PC-9 (cell line): ENCODE measurements at regions not wholly inside any gene's neighbourhood (a gene's known extent, or its start where the extent isn't known, plus 50 kb on each side); places are given as distances from the start of the nearest gene placed in this dataset.

Source experiments
- BruUV-seq: library from RNA; stranded (reverse); fragments of 400-500 nt; replicated peaks from 2 replicates; lab custom pipeline; 2021; lab: Mats Ljungman, UMichigan
- CTCF ChIA-PET: fragments of 300-600 bp; sonication (Branson Sonifier 250); formaldehyde crosslinking; loops from one replicate; lab custom pipeline; 2022; ENCODE audit warnings: antibody characterized with exemption; lab: Charles Lee
- POLR2A ChIA-PET: fragments of 300-600 bp; sonication (Branson Sonifier 250); formaldehyde crosslinking; loops from one replicate; lab custom pipeline; 2022; ENCODE audit warnings: antibody characterized with exemption; ENCODE audit not compliant: unreplicated experiment; lab: Charles Lee
- DNase-seq, 2 experiments: peaks; one replicate each; pipeline versions ENCODE4 v3.0.0 to v3.0.0-alpha.2; 2015 to 2022; ENCODE audit warnings: mixed read lengths in 1 of 2
- H2AFZ ChIP-seq: fragments of 200-600 bp; sonication (generic); 2 replicates; pipeline ENCODE4 v1.8.1; 2017; ENCODE audit warnings: antibody characterized with exemption
- H3F3A ChIP-seq: fragments of 200-600 bp; sonication (generic); 2 replicates; pipeline ENCODE4 v1.8.1; 2017; ENCODE audit warnings: antibody characterized with exemption, mild to moderate bottlenecking, low read depth; ENCODE audit not compliant: insufficient read depth
- H3K27ac ChIP-seq: fragments of 200-600 bp; sonication (generic); 2 replicates; pipeline ENCODE4 v1.6.1; 2016; ENCODE audit warnings: mixed run types
- H3K27me3 ChIP-seq: fragments of 200-600 bp; sonication (generic); 2 replicates; pipeline ENCODE4 v1.6.1; 2016; ENCODE audit warnings: low read depth, mixed run types; ENCODE audit not compliant: insufficient read depth
- H3K36me3 ChIP-seq: fragments of 200-600 bp; sonication (generic); 2 replicates; pipeline ENCODE4 v1.6.1; 2016; ENCODE audit warnings: low read depth, mixed run types
- H3K4me1 ChIP-seq: fragments of 200-600 bp; sonication (generic); replicated peaks from 2 replicates; pipeline ENCODE4 v1.6.1; 2016; ENCODE audit warnings: mixed run types; ENCODE audit not compliant: insufficient read depth
- H3K4me2 ChIP-seq: fragments of 200-600 bp; sonication (generic); 2 replicates; pipeline ENCODE4 v1.6.1; 2017; ENCODE audit warnings: mixed run types
- H3K4me3 ChIP-seq: fragments of 200-600 bp; sonication (generic); 2 replicates; pipeline ENCODE4 v1.6.1; 2016; ENCODE audit warnings: mixed run types
- H3K79me2 ChIP-seq: fragments of 200-600 bp; sonication (generic); 2 replicates; pipeline ENCODE4 v1.6.1; 2017; ENCODE audit warnings: low read depth, mixed run types
- H3K9me2 ChIP-seq: fragments of 200-600 bp; sonication (generic); 2 replicates; pipeline ENCODE4 v1.8.1; 2017; ENCODE audit warnings: mild to moderate bottlenecking; ENCODE audit not compliant: insufficient read depth
- H3K9me3 ChIP-seq: fragments of 200-600 bp; sonication (generic); 2 replicates; pipeline ENCODE4 v1.8.1; 2016; ENCODE audit warnings: low read depth; ENCODE audit not compliant: insufficient read depth
- H4K20me1 ChIP-seq: fragments of 200-600 bp; sonication (generic); 2 replicates; pipeline ENCODE4 v1.8.1; 2017; ENCODE audit not compliant: insufficient read depth
- EZH2 ChIP-seq: fragments of 200-600 bp; sonication (generic); IDR thresholded peaks from 2 replicates; pipeline ENCODE4 v1.8.0; 2017; ENCODE audit warnings: antibody characterized with exemption, low read depth
- intact Hi-C: fragments of 100-400 bp; cut with micrococcal nuclease; formaldehyde crosslinking; loops from one replicate; pipeline ENCODE4 v1.10.0; 2022; ENCODE audit not compliant: unreplicated experiment
- TF ChIP-seq, protein P1 (sequence below): fragments of 200-600 bp; sonication (generic); conservative IDR thresholded peaks from 2 replicates; pipeline ENCODE4 v1.6.1; 2017; ENCODE audit warnings: mixed run types, antibody characterized with exemption, mild to moderate bottlenecking, moderate library complexity

DNA sequence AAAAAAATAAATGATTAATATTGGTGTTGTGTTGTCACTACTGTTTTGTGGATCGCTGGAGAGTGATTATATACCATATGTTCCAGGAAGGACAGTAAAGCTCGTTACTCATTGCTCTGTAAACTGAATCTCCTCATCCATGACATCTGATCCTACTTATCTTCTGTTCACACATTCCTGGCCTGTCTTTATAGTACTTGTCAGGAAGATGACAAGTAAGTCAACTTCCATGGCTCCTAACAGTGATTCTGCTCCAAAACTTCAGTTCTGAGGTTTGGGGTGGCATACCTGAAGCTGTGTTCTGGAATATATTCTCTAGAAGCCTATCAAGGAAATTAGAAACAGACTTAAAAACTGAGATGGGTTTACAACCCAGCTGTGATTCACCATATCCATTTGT lies 288.9 kb downstream of the ZBBX start:
- Histone ChIP-seq H3K4me2 (no peak overlapping the region), H3K4me3 (no peak overlapping the region), H3K9me2 (no peaks in the 10 kb centered on the region; the same call in 1 of the 2 replicates), H3K79me2 (no peaks in the 10 kb centered on the region), H2AFZ (no peak overlapping the region), H3K36me3 (no peaks in the 10 kb centered on the region), H3F3A (no peaks in the 10 kb centered on the region), H3K27ac (no peak overlapping the region), H4K20me1 (no peaks in the 10 kb centered on the region), H3K4me1 (no peaks in the 10 kb centered on the region), H3K27me3 (no peaks in the 10 kb centered on the region), H3K9me3 (no peaks in the 10 kb centered on the region)
- no TSS peak for BruUV-seq
- DNase-seq = no peak
- ChIA-PET POLR2A (interaction anchor here (0.6 kb wide), 1 partner anchor 76 kb away, joined by 5 read pairs; no protein-coding TSS in a partner anchor), CTCF (no interaction called here)
- intact Hi-C loops = no loop called here
- TF ChIP-seq, protein P1, sequence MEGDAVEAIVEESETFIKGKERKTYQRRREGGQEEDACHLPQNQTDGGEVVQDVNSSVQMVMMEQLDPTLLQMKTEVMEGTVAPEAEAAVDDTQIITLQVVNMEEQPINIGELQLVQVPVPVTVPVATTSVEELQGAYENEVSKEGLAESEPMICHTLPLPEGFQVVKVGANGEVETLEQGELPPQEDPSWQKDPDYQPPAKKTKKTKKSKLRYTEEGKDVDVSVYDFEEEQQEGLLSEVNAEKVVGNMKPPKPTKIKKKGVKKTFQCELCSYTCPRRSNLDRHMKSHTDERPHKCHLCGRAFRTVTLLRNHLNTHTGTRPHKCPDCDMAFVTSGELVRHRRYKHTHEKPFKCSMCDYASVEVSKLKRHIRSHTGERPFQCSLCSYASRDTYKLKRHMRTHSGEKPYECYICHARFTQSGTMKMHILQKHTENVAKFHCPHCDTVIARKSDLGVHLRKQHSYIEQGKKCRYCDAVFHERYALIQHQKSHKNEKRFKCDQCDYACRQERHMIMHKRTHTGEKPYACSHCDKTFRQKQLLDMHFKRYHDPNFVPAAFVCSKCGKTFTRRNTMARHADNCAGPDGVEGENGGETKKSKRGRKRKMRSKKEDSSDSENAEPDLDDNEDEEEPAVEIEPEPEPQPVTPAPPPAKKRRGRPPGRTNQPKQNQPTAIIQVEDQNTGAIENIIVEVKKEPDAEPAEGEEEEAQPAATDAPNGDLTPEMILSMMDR = no peak
- no peak for TF ChIP-seq EZH2

DNA sequence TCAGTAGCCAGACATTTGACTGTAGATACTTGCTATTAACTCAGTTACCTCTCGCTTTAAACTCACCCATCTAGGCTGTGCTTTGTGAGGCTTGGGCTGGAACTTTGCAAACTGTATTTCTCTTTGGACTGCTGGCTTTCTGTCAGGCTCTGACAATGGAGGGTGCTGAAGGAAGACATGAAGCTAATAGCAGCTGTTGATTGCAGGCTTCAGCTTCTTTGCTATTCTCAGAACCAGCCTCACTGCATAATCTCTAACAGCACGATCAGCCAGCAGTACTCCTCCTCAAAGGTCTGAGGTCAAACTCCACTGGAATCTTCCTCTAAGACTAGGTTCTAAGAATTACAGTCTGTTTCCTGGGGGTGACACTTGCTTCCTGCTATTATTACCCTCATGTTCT lies 295.6 kb downstream of the ZBBX start:
- Histone ChIP-seq H3K4me1 (no peaks in the 10 kb centered on the region), H2AFZ (no peak overlapping the region), H3F3A (no peaks in the 10 kb centered on the region), H3K4me3 (no peak overlapping the region), H3K9me2 (no peaks in the 10 kb centered on the region), H3K36me3 (no peaks in the 10 kb centered on the region), H3K4me2 (no peak overlapping the region), H3K27ac (no peak overlapping the region), H3K27me3 (no peaks in the 10 kb centered on the region), H3K79me2 (no peaks in the 10 kb centered on the region), H4K20me1 (no peaks in the 10 kb centered on the region), H3K9me3 (no peaks in the 10 kb centered on the region)
- CTCF ChIA-PET = no interaction called here
- TF ChIP-seq, protein P1 = no peak
- TF ChIP-seq EZH2 = no peak
- BruUV-seq = no TSS peak
- intact Hi-C loops = no loop called here
- DNase-seq = no peak
- POLR2A ChIA-PET = no interaction called here

DNA sequence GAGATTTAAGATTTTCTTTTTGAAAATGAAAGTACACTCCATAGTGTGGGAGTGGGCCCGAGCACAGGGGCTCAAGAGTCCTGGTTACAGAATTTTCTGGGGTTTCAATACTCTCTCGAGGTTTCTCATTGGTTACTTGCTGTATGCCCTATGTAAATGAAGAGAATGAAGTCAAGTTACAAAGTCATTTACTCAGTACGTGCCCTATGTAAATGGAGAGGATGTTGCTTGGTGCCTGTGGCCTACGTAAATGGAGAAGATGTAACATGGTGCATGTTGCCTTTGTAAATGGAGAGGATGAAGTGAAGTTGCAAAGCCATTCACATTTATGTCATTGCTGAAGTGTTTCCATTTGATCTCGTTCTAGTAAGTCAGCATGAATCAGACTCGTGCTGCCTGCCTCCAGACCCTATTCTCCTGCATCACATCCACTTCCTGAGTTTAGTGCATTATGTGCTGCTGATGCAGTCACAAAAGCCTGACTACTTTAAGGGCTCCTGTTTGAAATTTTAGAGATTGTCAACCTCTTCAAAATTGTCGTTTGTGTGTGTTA lies 302.0 kb downstream of the ZBBX start:
- intact Hi-C loops = no loop called here
- Histone ChIP-seq H3K27me3 (no peaks in the 10 kb centered on the region), H3K27ac (no peak overlapping the region), H3K4me1 (no peaks in the 10 kb centered on the region), H3K4me2 (peak overlapping the region; percentile 50), H3K36me3 (no peaks in the 10 kb centered on the region), H4K20me1 (no peaks in the 10 kb centered on the region), H3K9me3 (no peaks in the 10 kb centered on the region), H3K4me3 (peak overlapping the region; percentile 25; the same call in 1 of the 2 replicates), H3F3A (no peaks in the 10 kb centered on the region), H3K79me2 (no peaks in the 10 kb centered on the region), H2AFZ (peak overlapping the region; percentile 55), H3K9me2 (no peaks in the 10 kb centered on the region)
- CTCF ChIA-PET = no interaction called here
- DNase-seq = no peak
- BruUV-seq = no TSS peak
- POLR2A ChIA-PET = no interaction called here
- TF ChIP-seq, protein P1 = no peak
- no peak for TF ChIP-seq EZH2
